GM18517 (cell line): ENCODE measurements at regions not wholly inside any gene's neighbourhood (a gene's known extent, or its start where the extent isn't known, plus 50 kb on each side); places are given as distances from the start of the nearest gene placed in this dataset.

Experiments used
- ATAC-seq: cut with Tn5 transposase; IDR thresholded peaks from one replicate; pipeline ENCODE4 v1.9.1; 2021; ENCODE audit warnings: mild to moderate bottlenecking, moderate library complexity; ENCODE audit not compliant: unreplicated experiment

DNA sequence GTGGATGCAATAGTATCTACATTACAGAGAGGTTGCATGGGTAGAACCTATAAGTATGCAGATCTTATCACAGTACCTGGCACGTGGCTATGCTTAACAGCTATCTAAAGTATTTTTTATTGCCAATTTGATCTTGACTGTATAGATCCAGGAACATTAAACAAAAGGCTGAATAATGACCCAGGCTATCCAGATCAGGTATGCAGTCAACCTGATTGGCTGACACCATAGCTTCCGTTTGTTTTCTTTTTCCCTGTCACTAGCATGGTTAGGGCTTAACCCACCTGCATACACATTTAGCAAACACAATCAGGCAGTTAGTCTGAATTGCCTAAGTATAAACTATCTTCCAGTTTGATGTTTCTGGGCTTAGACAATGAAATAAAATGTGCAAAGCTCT, 264.9 kb upstream of the PLXNA2 start:
- ATAC-seq: no peak

DNA sequence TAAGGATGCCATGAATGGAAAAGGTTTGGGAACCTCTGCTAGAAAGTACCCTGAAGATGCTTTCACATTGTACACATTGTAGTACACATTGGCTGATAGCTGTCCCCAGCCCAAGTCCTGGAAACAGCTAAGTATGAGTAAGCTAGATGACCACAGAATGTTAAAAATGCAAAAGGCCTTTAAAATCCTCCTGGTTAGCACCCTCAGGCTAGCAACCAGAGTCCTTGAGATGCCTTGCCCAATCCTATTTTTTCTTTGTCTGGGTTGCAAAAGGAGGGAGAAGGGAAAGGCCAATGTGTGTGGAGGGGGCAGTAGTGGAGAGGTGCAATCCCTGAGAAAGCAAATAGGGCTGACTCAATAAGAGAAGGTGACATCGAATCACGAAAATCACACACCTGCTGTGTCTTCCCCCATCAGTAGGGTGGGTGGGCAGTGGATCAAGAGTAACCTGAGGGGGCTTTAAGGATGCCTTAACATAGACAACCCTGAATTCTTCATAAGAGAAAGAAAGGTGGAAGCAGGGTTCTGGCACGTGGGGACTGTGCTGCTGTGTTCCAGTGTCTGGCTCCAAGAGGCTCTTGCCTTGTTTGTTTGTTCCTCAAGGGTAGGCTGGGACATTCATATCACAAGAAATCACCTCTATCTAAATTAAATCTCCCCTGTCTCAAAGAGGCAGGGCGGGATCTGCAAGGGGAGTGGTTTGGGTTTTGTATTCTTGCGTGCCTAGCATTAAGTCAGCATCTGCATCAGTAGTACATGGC, 266.2 kb upstream of the PLXNA2 start:
- no peak for ATAC-seq

DNA sequence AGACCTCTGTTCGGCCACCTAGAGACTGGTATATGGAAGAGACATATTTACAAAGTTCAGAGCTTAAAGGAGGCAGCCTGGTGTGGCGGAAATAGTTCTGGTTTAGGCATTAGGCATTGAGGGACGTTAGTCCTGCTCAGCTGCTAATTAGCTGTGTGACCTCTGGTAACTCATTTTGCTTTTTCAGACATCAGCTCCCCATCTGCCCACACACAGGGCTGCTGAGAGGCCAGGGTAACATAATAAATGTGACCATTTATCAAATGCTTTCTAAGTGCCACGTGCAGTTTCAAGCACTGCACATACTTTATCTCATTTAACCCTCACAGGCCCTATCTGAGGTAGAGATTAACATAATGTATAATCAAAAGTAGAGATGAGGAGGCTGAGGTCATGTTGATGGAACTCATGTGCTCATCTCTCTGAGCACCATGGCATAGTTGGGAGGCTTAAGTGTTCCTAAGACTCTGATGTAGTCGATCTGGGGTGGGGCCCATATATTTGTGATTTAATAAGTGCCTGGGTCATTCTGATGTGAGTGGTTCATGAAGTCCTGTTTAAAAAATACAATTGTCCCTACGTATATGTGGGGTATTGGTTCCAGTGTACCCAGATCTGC, 267.2 kb upstream of the PLXNA2 start:
- ATAC-seq: no peak

DNA sequence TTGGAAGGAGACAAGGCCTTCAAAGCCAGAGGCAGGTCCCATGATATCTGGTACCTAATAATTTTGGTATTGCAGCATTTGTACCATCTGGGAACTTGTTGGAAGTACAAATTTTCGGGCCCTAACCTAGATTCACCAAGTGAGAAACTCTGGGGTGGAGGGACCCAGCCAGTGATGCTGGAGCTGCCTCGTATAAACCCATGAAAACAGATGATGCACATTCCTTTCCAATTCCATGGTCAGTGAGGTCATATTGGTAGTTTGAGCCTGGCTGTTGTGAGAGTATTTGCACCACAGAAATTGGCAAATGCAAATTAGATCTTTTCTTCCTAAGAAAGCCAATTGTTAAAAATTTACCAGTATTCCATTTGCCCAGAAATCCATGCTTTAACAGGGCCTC, 269.6 kb upstream of the PLXNA2 start:
- no peak for ATAC-seq

- no peak for ATAC-seq
Measured at GRCh38 chr1:208515129-208515528, 270.9 kb upstream of the PLXNA2 start.

DNA sequence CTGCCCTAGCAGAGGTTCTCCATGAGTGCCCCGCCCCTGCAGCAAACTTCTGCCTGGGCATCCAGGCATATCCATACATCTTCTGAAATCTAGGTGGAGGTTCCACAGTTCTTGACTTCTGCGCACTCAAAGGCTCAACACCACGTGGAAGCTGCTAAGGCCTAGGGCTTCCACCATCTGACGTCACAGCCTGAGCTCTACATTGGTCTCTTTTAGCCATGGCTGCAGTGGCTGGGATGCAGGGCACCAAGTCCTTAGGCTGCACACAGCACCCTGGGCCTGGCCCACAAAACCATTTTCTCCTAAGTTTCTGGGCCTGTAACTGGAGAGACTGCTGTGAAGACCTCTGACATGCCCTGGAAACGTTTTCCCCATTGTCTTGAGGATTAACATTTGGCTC, 272.6 kb upstream of the PLXNA2 start:
- no peak for ATAC-seq

- no peak for ATAC-seq
Measured at GRCh38 chr1:208520438-208521099, 276.4 kb upstream of the PLXNA2 start.

GRCh38 chr1:208521534-208521933, 277.4 kb upstream of the PLXNA2 start:
- no peak for ATAC-seq

DNA sequence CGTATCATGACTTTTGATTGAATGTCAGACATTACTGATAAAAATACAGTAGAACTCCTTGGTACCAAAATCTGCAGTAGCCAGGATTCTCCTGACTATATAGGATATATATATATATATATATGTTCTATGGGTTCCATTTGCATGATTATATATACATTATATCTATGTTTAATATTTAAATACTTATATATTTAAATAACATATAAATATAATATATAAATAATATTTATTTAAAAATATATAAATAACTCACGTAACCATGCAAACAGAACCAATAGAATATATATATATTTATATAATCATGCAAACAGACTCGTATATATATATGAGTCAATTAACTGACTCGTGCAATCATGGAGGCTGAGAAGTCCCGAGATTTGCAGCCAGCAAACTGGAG, 278.8 kb upstream of the PLXNA2 start:
- no peak for ATAC-seq

GRCh38 chr1:208524376-208524775, 280.2 kb upstream of the PLXNA2 start:
- no peak for ATAC-seq

DNA sequence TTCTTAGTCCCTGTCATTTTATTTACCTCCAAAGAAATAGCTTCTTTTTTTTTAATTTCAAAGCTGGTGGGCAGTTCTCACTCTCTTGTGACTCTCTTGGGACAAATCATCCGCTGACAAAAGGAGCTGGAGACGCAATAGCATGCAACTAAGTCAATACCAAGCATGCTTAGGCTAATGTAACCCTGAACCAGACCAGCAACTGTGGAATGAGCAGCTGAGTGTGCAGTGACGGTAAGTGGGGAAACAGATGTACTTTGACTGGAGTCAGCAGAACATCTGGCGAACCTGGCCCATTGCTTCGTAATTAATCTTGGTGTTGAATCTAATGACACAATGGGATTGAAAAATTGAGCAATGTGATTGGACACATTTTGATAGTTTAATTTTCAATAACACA, 280.7 kb upstream of the PLXNA2 start:
- no peak for ATAC-seq

GRCh38 chr1:208525417-208525816, 281.2 kb upstream of the PLXNA2 start:
- no peak for ATAC-seq

DNA sequence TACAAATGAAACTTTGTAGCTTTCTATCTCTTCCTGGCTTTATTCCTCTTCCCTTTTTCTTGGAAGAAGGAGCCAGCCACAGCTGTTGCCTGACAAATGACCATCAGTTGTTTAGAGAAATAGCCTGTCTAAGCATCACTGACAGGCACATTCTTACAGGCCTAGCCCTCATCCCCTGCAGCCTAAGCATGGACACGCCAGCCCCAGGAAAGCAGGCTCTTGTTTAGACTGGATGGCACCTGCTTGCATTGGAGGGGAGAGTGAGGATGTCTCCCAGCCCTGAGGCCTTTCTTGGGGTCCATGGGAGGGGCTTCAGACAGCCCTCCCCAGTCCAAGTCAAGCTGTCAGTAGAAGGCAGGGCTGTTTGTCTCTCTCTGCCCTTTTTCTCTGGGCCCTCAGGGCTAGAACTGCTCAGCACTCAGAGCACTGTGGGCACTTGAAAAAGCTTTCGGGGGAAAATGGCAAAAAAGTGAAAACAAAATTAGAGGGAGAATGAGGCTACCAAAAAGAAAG, 282.5 kb upstream of the PLXNA2 start:
- no peak for ATAC-seq

GRCh38 chr1:208527156-208527555, 283.0 kb upstream of the PLXNA2 start:
- no peak for ATAC-seq

DNA sequence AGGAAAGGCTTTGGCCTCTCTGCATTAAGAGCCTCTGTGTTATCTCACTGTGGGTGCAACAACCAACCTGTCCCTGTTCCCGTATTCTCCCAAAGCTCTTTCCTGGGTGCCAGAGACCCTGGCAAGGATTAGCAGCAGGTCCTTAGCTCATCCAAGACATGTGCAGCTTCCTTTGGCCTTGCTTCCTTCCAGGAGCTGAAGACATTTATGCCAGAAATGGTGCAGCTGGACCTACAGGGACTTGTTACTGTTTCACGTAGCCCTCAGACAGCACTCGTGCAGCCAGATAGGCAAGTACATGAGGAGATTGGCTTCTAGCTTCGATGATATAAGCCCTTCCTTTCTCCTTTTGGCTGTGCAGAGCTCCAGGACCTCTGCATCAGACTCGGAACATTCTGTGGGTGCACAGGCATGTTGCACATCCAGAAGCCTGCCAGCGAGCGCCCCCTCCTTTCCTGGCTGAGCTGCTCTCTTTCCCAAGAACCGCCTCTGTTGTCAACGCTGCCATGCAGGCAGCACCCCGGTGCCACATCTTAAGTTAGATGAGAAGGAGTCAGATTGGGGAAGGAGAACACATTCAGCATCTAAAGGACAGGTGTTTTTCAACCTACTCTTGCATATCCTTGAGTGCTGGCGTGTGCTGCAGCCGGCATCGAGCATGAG, 284.5 kb upstream of the PLXNA2 start:
- ATAC-seq: no peak

GRCh38 chr1:208531003-208531750, 287.0 kb upstream of the PLXNA2 start:
- ATAC-seq: no peak

GRCh38 chr1:208533746-208534598, 289.8 kb upstream of the PLXNA2 start:
- ATAC-seq: no peak

DNA sequence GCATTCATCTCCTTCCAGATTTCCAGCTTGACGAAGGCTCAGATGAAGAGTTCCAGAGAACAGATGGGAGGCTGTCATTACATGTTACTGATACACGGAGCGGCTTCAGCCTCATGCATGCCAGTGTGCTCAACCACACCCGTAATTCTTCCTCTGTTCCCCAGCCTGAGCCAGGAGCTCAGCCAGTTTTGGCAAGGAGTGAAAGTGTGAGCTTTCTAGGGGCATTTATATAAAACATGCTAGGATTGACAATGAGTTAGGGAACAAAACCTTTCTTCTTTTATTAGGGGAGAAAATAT, 290.4 kb upstream of the PLXNA2 start:
- ATAC-seq: no peak

DNA sequence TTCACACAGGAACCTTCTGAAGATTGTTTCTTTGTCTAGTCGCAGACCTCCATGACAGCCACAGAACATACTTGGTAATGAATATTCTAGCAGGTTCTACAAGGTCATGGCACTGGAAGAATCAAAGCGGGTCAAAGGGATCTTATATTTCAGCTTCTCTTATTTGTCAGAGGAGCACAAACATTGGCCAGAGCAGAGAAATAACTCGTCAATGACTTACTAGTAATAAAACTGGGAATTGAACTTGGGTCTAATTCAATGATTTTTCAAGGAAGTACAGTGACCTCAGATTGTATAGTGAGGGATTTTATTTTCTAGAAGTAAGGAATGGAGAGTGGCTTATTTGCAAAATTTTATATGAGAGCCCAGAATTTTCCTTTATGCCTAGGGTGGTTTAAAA, 290.8 kb upstream of the PLXNA2 start:
- no peak for ATAC-seq

GRCh38 chr1:208535511-208535910, 291.3 kb upstream of the PLXNA2 start:
- no peak for ATAC-seq
